ENCODE measurements at regions not wholly inside any gene's neighbourhood (a gene's known extent, or its start where the extent isn't known, plus 50 kb on each side); places are given as distances from the start of the nearest gene placed in this dataset.

DNA sequence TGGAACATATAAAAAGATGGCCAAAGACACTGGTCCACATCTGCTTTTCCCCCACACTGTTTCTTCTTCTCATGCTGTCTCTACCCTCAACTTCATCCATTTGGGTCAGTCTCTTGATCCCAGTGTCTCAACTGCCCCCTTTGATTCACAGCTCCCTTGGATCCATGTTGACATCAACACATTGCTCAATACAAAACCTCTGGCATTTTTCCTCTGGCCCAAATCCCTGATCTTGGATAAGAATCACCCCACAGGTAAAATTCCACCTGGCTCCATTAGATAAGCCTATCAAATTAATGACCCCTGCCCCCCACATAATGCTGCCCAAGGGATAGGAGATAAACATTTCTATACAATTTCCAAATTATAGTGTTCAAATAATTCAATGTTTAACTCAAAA is 229.8 kb downstream of the TLE1 start:
- H2BK20ac ChIP-seq (ENCODE audit: low read length): no peak overlapping the region
- no peaks in the 10 kb centered on the region for H3K27me3 ChIP-seq (replicated peaks in 1 of 4; ENCODE audit: control insufficient read depth in 3 of 4, extremely low read depth in 1 of 4, insufficient read depth in 3 of 4, low read length in 3 of 4)
- no peak overlapping the region for H2AK5ac ChIP-seq (ENCODE audit: low read depth, low read length)
- H2BK12ac ChIP-seq (ENCODE audit: low read depth, low read length): no peak overlapping the region
- H3K79me2 ChIP-seq (ENCODE audit: control insufficient read depth in 1 of 2, insufficient read depth in 2 of 2, low read length in 2 of 2): no peaks in the 10 kb centered on the region
- H3K4me1 ChIP-seq (replicated peaks in 1 of 4; ENCODE audit: control insufficient read depth in 3 of 4, insufficient read depth in 4 of 4, low read length in 3 of 4): no peaks in the 10 kb centered on the region
- FAIRE-seq: no peak
- no peaks in the 10 kb centered on the region for H4K20me1 ChIP-seq (replicated peaks in 1 of 2; ENCODE audit: control insufficient read depth in 1 of 2, insufficient read depth in 2 of 2, low read length in 2 of 2)
- H2BK120ac ChIP-seq (replicated peaks; ENCODE audit: low read depth, low read length): no peak overlapping the region
- H2BK5ac ChIP-seq (ENCODE audit: low read depth, low read length): no peak overlapping the region
- no peak overlapping the region for H3K9ac ChIP-seq (replicated peaks in 1 of 4; ENCODE audit: extremely low read depth in 1 of 4, low read depth in 3 of 4, low read length in 3 of 4)
- H4K8ac ChIP-seq (ENCODE audit: extremely low read depth, insufficient read depth, low read length): no peak overlapping the region
- no peak overlapping the region for H2AFZ ChIP-seq (ENCODE audit: low read length)
- no peak overlapping the region for H3K4ac ChIP-seq (replicated peaks; ENCODE audit: insufficient read length, low read depth, low read length)
- CTCF ChIA-PET (ENCODE audit: partially characterized antibody): no interaction called here
- no peak overlapping the region for H3K18ac ChIP-seq (ENCODE audit: extremely low read depth, low read length)
- no peaks in the 10 kb centered on the region for H3K9me3 ChIP-seq (ENCODE audit: insufficient read depth in 2 of 2, low read depth in 1 of 2, low read length in 1 of 2)
- no peak overlapping the region for H4K5ac ChIP-seq (ENCODE audit: insufficient read length, low read depth, low read length)
- DNase-seq (ENCODE audit: low read depth in 1 of 2, low spot score in 2 of 2): no peak
- no peak overlapping the region for H3K23ac ChIP-seq (ENCODE audit: insufficient read length)
- H3K56ac ChIP-seq (replicated peaks; ENCODE audit: insufficient read length, low read depth, low read length): no peak overlapping the region
- no peak overlapping the region for H4K91ac ChIP-seq (replicated peaks; ENCODE audit: insufficient read length, low read length)
- H3K36me3 ChIP-seq (ENCODE audit: control insufficient read depth in 2 of 4, insufficient read depth in 4 of 4, low read length in 3 of 4): no peaks in the 10 kb centered on the region
- POLR2A ChIA-PET (ENCODE audit: partially characterized antibody): no interaction called here
- H3K14ac ChIP-seq (ENCODE audit: insufficient read length): no peak overlapping the region
- H2BK15ac ChIP-seq (ENCODE audit: low read length): no peak overlapping the region
- H3K23me2 ChIP-seq (ENCODE audit: low read depth, low read length): no peaks in the 10 kb centered on the region
- H3K4me2 ChIP-seq (ENCODE audit: insufficient read depth in 1 of 2, low read depth in 2 of 2, low read length in 2 of 2): no peak overlapping the region
- TF ChIP-seq JUN (IDR thresholded peaks at IDR 0.05; ENCODE audit: low read depth, low read length) (no peak), CTBP2 (IDR thresholded peaks at IDR 0.05; ENCODE audit: borderline replicate concordance, insufficient read depth, insufficient read length, low read length) (no peak), RXRA (IDR thresholded peaks at IDR 0.05; ENCODE audit: insufficient read depth, low read depth, low read length) (no peak), EP300 (IDR thresholded peaks at IDR 0.05; ENCODE audit: borderline replicate concordance in 1 of 2, low read depth in 2 of 2, low read length in 2 of 2) (no peak)
- H3K79me1 ChIP-seq (ENCODE audit: low read depth, low read length): no peaks in the 10 kb centered on the region
- no peak overlapping the region for H3K27ac ChIP-seq (ENCODE audit: low read depth, low read length)
- H3K4me3 ChIP-seq (ENCODE audit: extremely low read depth in 1 of 4, insufficient read depth in 2 of 4, low read depth in 3 of 4, low read length in 4 of 4): no peak overlapping the region
